ENCODE measurements at regions not wholly inside any gene's neighbourhood (a gene's known extent, or its start where the extent isn't known, plus 50 kb on each side); places are given as distances from the start of the nearest gene placed in this dataset.
"Not testable (repeated sequence)": the region's sequence is repeated elsewhere in the genome, so short reads cannot be mapped to it uniquely, and the experiment has no call there.

GRCh38 chr3:147672035-147672434 lies 262.9 kb downstream of the ZIC1 start:
- no peak overlapping the region for H3K27ac Mint-ChIP-seq
- H3K4me3 Mint-ChIP-seq: no peak overlapping the region
- no peaks in the 10 kb centered on the region for H3K27me3 Mint-ChIP-seq (ENCODE audit: low read depth)
- H3K4me1 Mint-ChIP-seq (ENCODE audit: low read depth): no peaks in the 10 kb centered on the region
- H3K9me3 Mint-ChIP-seq: no peaks in the 10 kb centered on the region
- H3K36me3 Mint-ChIP-seq (ENCODE audit: low read depth): no peaks in the 10 kb centered on the region

- H3K36me3 Mint-ChIP-seq (ENCODE audit: low read depth): no peaks in the 10 kb centered on the region
- no peak overlapping the region for H3K4me3 Mint-ChIP-seq
- no peaks in the 10 kb centered on the region for H3K9me3 Mint-ChIP-seq
- no peaks in the 10 kb centered on the region for H3K27me3 Mint-ChIP-seq (ENCODE audit: low read depth)
- no peaks in the 10 kb centered on the region for H3K4me1 Mint-ChIP-seq (ENCODE audit: low read depth)
- H3K27ac Mint-ChIP-seq: no peak overlapping the region
Measured at GRCh38 chr3:147672436-147672835, 263.3 kb downstream of the ZIC1 start.

- no peaks in the 10 kb centered on the region for H3K4me1 Mint-ChIP-seq (ENCODE audit: low read depth)
- H3K9me3 Mint-ChIP-seq: no peaks in the 10 kb centered on the region
- H3K27ac Mint-ChIP-seq: no peak overlapping the region
- no peaks in the 10 kb centered on the region for H3K27me3 Mint-ChIP-seq (ENCODE audit: low read depth)
- no peak overlapping the region for H3K4me3 Mint-ChIP-seq
- H3K36me3 Mint-ChIP-seq (ENCODE audit: low read depth): no peaks in the 10 kb centered on the region
Measured at GRCh38 chr3:147675761-147676160, 266.6 kb downstream of the ZIC1 start.

- Mint-ChIP-seq H3K4me3 (no peak overlapping the region), H3K27ac (no peak overlapping the region), H3K9me3 (no peaks in the 10 kb centered on the region), H3K4me1 (ENCODE audit: low read depth) (no peaks in the 10 kb centered on the region), H3K36me3 (ENCODE audit: low read depth) (no peaks in the 10 kb centered on the region), H3K27me3 (ENCODE audit: low read depth) (no peaks in the 10 kb centered on the region)
Measured at GRCh38 chr3:147680837-147681483, 271.8 kb downstream of the ZIC1 start.

GRCh38 chr3:147688868-147689267 lies 279.7 kb downstream of the ZIC1 start:
- H3K36me3 Mint-ChIP-seq (ENCODE audit: low read depth): no peaks in the 10 kb centered on the region
- no peaks in the 10 kb centered on the region for H3K4me1 Mint-ChIP-seq (ENCODE audit: low read depth)
- no peaks in the 10 kb centered on the region for H3K9me3 Mint-ChIP-seq
- H3K4me3 Mint-ChIP-seq: no peak overlapping the region
- H3K27ac Mint-ChIP-seq: no peak overlapping the region
- H3K27me3 Mint-ChIP-seq (ENCODE audit: low read depth): no peaks in the 10 kb centered on the region

GRCh38 chr3:147699175-147699838 lies 290.1 kb downstream of the ZIC1 start:
- Mint-ChIP-seq H3K27me3 (ENCODE audit: low read depth) (no peaks in the 10 kb centered on the region), H3K4me3 (no peak overlapping the region), H3K9me3 (no peaks in the 10 kb centered on the region), H3K27ac (no peak overlapping the region), H3K4me1 (ENCODE audit: low read depth) (no peaks in the 10 kb centered on the region), H3K36me3 (ENCODE audit: low read depth) (no peaks in the 10 kb centered on the region)

GRCh38 chr3:147701195-147701594 lies 292.0 kb downstream of the ZIC1 start:
- Mint-ChIP-seq H3K4me3 (no peak overlapping the region), H3K27me3 (ENCODE audit: low read depth) (no peaks in the 10 kb centered on the region), H3K36me3 (ENCODE audit: low read depth) (no peaks in the 10 kb centered on the region), H3K27ac (no peak overlapping the region), H3K9me3 (no peaks in the 10 kb centered on the region), H3K4me1 (ENCODE audit: low read depth) (no peaks in the 10 kb centered on the region)

- no peaks in the 10 kb centered on the region for H3K4me1 Mint-ChIP-seq (ENCODE audit: low read depth)
- no peak overlapping the region for H3K27ac Mint-ChIP-seq
- H3K36me3 Mint-ChIP-seq (ENCODE audit: low read depth): no peaks in the 10 kb centered on the region
- no peaks in the 10 kb centered on the region for H3K27me3 Mint-ChIP-seq (ENCODE audit: low read depth)
- H3K9me3 Mint-ChIP-seq: no peaks in the 10 kb centered on the region
- H3K4me3 Mint-ChIP-seq: no peak overlapping the region
Measured at GRCh38 chr3:147702509-147702908, 293.3 kb downstream of the ZIC1 start.

- no peak overlapping the region for H3K4me3 Mint-ChIP-seq
Measured at GRCh38 chr3:147705651-147706051, 296.5 kb downstream of the ZIC1 start.

GRCh38 chr3:147710753-147711152 lies 301.6 kb downstream of the ZIC1 start:
- H3K4me3 Mint-ChIP-seq; H3K27ac Mint-ChIP-seq; H3K4me1 Mint-ChIP-seq (ENCODE audit: low read depth); H3K27me3 Mint-ChIP-seq (ENCODE audit: low read depth); H3K36me3 Mint-ChIP-seq (ENCODE audit: low read depth): not testable (repeated sequence)
- H3K9me3 Mint-ChIP-seq: peaks cover 10% of the 10 kb centered on the region

More at GRCh38 chr3:147705651-147706051, 296.5 kb downstream of the ZIC1 start:
- H3K9me3 Mint-ChIP-seq: peaks cover 7% of the 10 kb centered on the region
- H3K4me1 Mint-ChIP-seq (ENCODE audit: low read depth): no peaks in the 10 kb centered on the region
- no peak overlapping the region for H3K27ac Mint-ChIP-seq
- no peaks in the 10 kb centered on the region for H3K27me3 Mint-ChIP-seq (ENCODE audit: low read depth)
- no peaks in the 10 kb centered on the region for H3K36me3 Mint-ChIP-seq (ENCODE audit: low read depth)

- H3K4me1 Mint-ChIP-seq (ENCODE audit: low read depth): no peaks in the 10 kb centered on the region
- H3K36me3 Mint-ChIP-seq (ENCODE audit: low read depth): no peaks in the 10 kb centered on the region
- no peak overlapping the region for H3K27ac Mint-ChIP-seq
- no peak overlapping the region for H3K4me3 Mint-ChIP-seq
- H3K27me3 Mint-ChIP-seq (ENCODE audit: low read depth): no peaks in the 10 kb centered on the region
- H3K9me3 Mint-ChIP-seq: peaks cover 10% of the 10 kb centered on the region
Measured at GRCh38 chr3:147712357-147712756, 303.2 kb downstream of the ZIC1 start.

- H3K4me3 Mint-ChIP-seq; H3K4me1 Mint-ChIP-seq (ENCODE audit: low read depth); H3K27ac Mint-ChIP-seq; H3K36me3 Mint-ChIP-seq (ENCODE audit: low read depth); H3K27me3 Mint-ChIP-seq (ENCODE audit: low read depth): not testable (repeated sequence)
- H3K9me3 Mint-ChIP-seq: peaks cover 10% of the 10 kb centered on the region
Measured at GRCh38 chr3:147712758-147713157, 303.6 kb downstream of the ZIC1 start.

- no peaks in the 10 kb centered on the region for H3K4me1 Mint-ChIP-seq (ENCODE audit: low read depth)
- no peaks in the 10 kb centered on the region for H3K27me3 Mint-ChIP-seq (ENCODE audit: low read depth)
- H3K36me3 Mint-ChIP-seq (ENCODE audit: low read depth): no peaks in the 10 kb centered on the region
- H3K9me3 Mint-ChIP-seq: peaks cover 10% of the 10 kb centered on the region
- no peak overlapping the region for H3K27ac Mint-ChIP-seq
- H3K4me3 Mint-ChIP-seq: no peak overlapping the region
Measured at GRCh38 chr3:147713234-147714133, 304.3 kb downstream of the ZIC1 start.

- no peaks in the 10 kb centered on the region for H3K36me3 Mint-ChIP-seq (ENCODE audit: low read depth)
- H3K4me1 Mint-ChIP-seq (ENCODE audit: low read depth): no peaks in the 10 kb centered on the region
- H3K4me3 Mint-ChIP-seq: no peak overlapping the region
- peaks cover 3% of the 10 kb centered on the region for H3K9me3 Mint-ChIP-seq
- H3K27ac Mint-ChIP-seq: no peak overlapping the region
- no peaks in the 10 kb centered on the region for H3K27me3 Mint-ChIP-seq (ENCODE audit: low read depth)
Measured at GRCh38 chr3:147729641-147730040, 320.5 kb downstream of the ZIC1 start.

- Mint-ChIP-seq H3K4me3 (no peak overlapping the region), H3K9me3 (peaks cover 3% of the 10 kb centered on the region), H3K27ac (no peak overlapping the region), H3K27me3 (ENCODE audit: low read depth) (no peaks in the 10 kb centered on the region), H3K36me3 (ENCODE audit: low read depth) (no peaks in the 10 kb centered on the region), H3K4me1 (ENCODE audit: low read depth) (no peaks in the 10 kb centered on the region)
Measured at GRCh38 chr3:147730284-147730683, 321.1 kb downstream of the ZIC1 start.

All from T-helper 1 cell treated with Interleukin-12 subunit alpha and Interleukin-12 subunit beta and Interleukin-4 antibody, amounts not matched to agents 30 μg/mL and 1 μg/mL, for 36 hours (primary cell).